ENCODE measurements at regions not wholly inside any gene's neighbourhood (a gene's known extent, or its start where the extent isn't known, plus 50 kb on each side); places are given as distances from the start of the nearest gene placed in this dataset.

GRCh38 chr19:28862238-28862637, 350.7 kb downstream of the UQCRFS1 start:
- Mint-ChIP-seq H3K4me1 (ENCODE audit: low read depth) (no peaks in the 10 kb centered on the region), H3K4me3 (no peak overlapping the region), H3K27me3 (no peaks in the 10 kb centered on the region), H3K27ac (no peak overlapping the region), H3K36me3 (ENCODE audit: low read depth) (no peaks in the 10 kb centered on the region), H3K9me3 (no peaks in the 10 kb centered on the region)
- DNase-seq (no peak), ATAC-seq (no peak)
- intact Hi-C loops (cut with micrococcal nuclease), result no loop called here
- POLR2A ChIA-PET, result no interaction called here
- CTCF ChIA-PET, result no interaction called here
- TF ChIP-seq, protein P1, sequence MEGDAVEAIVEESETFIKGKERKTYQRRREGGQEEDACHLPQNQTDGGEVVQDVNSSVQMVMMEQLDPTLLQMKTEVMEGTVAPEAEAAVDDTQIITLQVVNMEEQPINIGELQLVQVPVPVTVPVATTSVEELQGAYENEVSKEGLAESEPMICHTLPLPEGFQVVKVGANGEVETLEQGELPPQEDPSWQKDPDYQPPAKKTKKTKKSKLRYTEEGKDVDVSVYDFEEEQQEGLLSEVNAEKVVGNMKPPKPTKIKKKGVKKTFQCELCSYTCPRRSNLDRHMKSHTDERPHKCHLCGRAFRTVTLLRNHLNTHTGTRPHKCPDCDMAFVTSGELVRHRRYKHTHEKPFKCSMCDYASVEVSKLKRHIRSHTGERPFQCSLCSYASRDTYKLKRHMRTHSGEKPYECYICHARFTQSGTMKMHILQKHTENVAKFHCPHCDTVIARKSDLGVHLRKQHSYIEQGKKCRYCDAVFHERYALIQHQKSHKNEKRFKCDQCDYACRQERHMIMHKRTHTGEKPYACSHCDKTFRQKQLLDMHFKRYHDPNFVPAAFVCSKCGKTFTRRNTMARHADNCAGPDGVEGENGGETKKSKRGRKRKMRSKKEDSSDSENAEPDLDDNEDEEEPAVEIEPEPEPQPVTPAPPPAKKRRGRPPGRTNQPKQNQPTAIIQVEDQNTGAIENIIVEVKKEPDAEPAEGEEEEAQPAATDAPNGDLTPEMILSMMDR (IDR thresholded peaks at IDR 0.05), result no peak

DNA sequence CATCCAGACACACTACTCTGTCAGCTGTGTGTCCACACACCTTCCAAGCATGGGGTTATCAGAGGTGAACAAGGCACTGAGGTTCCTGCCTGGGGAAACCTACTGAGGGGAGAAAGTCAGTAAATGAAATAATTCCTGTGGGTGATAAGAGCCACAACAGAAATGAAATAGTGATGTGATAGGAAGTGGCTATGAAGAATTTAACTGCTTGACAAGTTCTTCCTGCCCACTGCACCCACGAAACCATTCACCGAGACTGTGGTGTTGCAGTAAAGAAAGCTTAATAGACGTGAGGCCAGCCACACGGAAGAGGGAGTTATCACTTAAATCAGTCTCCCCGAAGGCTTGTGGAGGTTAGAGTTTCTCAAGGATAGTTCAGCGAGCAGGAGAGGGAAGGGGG, 353.1 kb downstream of the UQCRFS1 start:
- Mint-ChIP-seq H3K36me3 (ENCODE audit: low read depth) (no peaks in the 10 kb centered on the region), H3K4me3 (no peak overlapping the region), H3K27ac (no peak overlapping the region), H3K4me1 (ENCODE audit: low read depth) (no peaks in the 10 kb centered on the region), H3K9me3 (no peaks in the 10 kb centered on the region), H3K27me3 (peaks cover 1% of the 10 kb centered on the region)
- intact Hi-C loops (cut with micrococcal nuclease), result no loop called here
- POLR2A ChIA-PET, result no interaction called here
- TF ChIP-seq, protein P1 (IDR thresholded peaks at IDR 0.05), result no peak
- ATAC-seq (no peak), DNase-seq (no peak)
- CTCF ChIA-PET, result no interaction called here

GRCh38 chr19:28858933-28859332, 354.0 kb downstream of the UQCRFS1 start:
- TF ChIP-seq, protein P1 (IDR thresholded peaks at IDR 0.05), result no peak
- DNase-seq (no peak), ATAC-seq (no peak)
- Mint-ChIP-seq H3K4me3 (no peak overlapping the region), H3K27ac (no peak overlapping the region), H3K9me3 (no peaks in the 10 kb centered on the region), H3K36me3 (ENCODE audit: low read depth) (no peaks in the 10 kb centered on the region), H3K4me1 (ENCODE audit: low read depth) (no peaks in the 10 kb centered on the region), H3K27me3 (peaks cover 4% of the 10 kb centered on the region)
- ChIA-PET CTCF (no interaction called here), POLR2A (no interaction called here)
- intact Hi-C loops (cut with micrococcal nuclease), result no loop called here

GRCh38 chr19:28857967-28858366, 355.0 kb downstream of the UQCRFS1 start:
- intact Hi-C loops (cut with micrococcal nuclease), result no loop called here
- no peaks in the 10 kb centered on the region for H3K4me1 Mint-ChIP-seq (ENCODE audit: low read depth)
- no peak overlapping the region for H3K4me3 Mint-ChIP-seq
- H3K27me3 Mint-ChIP-seq, result peaks cover 4% of the 10 kb centered on the region
- no peaks in the 10 kb centered on the region for H3K9me3 Mint-ChIP-seq
- H3K36me3 Mint-ChIP-seq (ENCODE audit: low read depth), result no peaks in the 10 kb centered on the region
- H3K27ac Mint-ChIP-seq, result no peak overlapping the region
- TF ChIP-seq, protein P1 (IDR thresholded peaks at IDR 0.05), result no peak
- CTCF ChIA-PET, result no interaction called here
- ATAC-seq (no peak), DNase-seq (no peak)
- POLR2A ChIA-PET, result no interaction called here

DNA sequence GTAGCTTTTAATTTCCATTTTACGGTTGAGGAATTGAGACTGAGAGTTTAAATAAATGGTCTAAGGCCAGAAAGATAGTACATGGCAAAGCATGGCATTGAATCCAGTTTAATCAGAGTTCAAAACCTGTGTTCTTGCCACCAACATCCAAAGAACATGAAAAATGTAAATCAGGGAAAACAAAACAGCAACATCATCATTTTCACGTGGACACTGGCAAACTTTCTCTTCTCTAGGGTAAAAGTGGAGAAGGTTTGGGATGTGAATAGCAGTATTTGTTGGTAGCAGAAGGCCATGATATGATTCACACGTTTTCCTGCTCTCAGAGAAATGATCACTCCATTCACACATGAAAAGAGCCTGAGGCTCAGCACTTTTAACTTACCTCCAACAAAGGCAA, 357.7 kb downstream of the UQCRFS1 start:
- TF ChIP-seq, protein P1 (IDR thresholded peaks at IDR 0.05), result no peak
- POLR2A ChIA-PET, result no interaction called here
- Mint-ChIP-seq H3K4me1 (ENCODE audit: low read depth) (no peaks in the 10 kb centered on the region), H3K27me3 (peaks cover 4% of the 10 kb centered on the region), H3K4me3 (no peak overlapping the region), H3K36me3 (ENCODE audit: low read depth) (no peaks in the 10 kb centered on the region), H3K9me3 (no peaks in the 10 kb centered on the region), H3K27ac (no peak overlapping the region)
- DNase-seq (no peak), ATAC-seq (no peak)
- intact Hi-C loops (cut with micrococcal nuclease), result no loop called here
- CTCF ChIA-PET, result no interaction called here

Measured in activated CD8-positive, alpha-beta T cell treated with anti-CD3 and anti-CD28 coated beads for 36 hours (primary cell).